Heart right ventricle (tissue), 16 donors: ENCODE measurements at regions not wholly inside any gene's neighbourhood (a gene's known extent, or its start where the extent isn't known, plus 50 kb on each side); places are given as distances from the start of the nearest gene placed in this dataset.

Experiments used
- ATAC-seq, 8 donors: fragments of 200-7000 bp; cut with Tn5 transposase; one replicate each; pipeline ENCODE4 v1.9.1; 2020; ENCODE audit warnings: mild to moderate bottlenecking in 8 of 8, moderate library complexity in 8 of 8, moderate number of reproducible peaks in 1 of 8
- DNase-seq, 2 donors: peaks; one replicate each; pipeline ENCODE4 v3.0.0-alpha.2; 2020
- H3K27ac ChIP-seq, 10 donors: fragments of 200-600 bp; sonication (generic) in 2 of 10; one replicate each; pipeline versions ENCODE4 v1.5.0 to v1.8.0; 2020 to 2022; ENCODE audit warnings: mild to moderate bottlenecking in 3 of 10
- H3K27me3 ChIP-seq, 7 donors: fragments of 200-600 bp; one replicate each; pipeline ENCODE4 v1.8.0; 2021 to 2022; ENCODE audit warnings: mild to moderate bottlenecking in 2 of 7
- H3K36me3 ChIP-seq, 9 donors: fragments of 200-600 bp; sonication (generic) in 1 of 9; one replicate each; pipeline versions ENCODE4 v1.5.0 to v1.8.0; 2020 to 2022; ENCODE audit warnings: mild to moderate bottlenecking in 2 of 9
- H3K4me1 ChIP-seq, 9 donors: fragments of 200-600 bp; sonication (generic) in 1 of 9; one replicate each; pipeline versions ENCODE4 v1.5.0 to v1.8.0; 2020 to 2022; ENCODE audit warnings: mild to moderate bottlenecking in 4 of 9
- H3K4me3 ChIP-seq, 10 donors: fragments of 200-600 bp; sonication (generic) in 2 of 10; one replicate each; pipeline versions ENCODE4 v1.5.0 to v1.8.0; 2020 to 2022; ENCODE audit warnings: mild to moderate bottlenecking in 7 of 10, moderate library complexity in 2 of 10
- H3K9me3 ChIP-seq, 11 donors: fragments of 200-600 bp in 10 of 11; sonication (generic) in 2 of 11; one replicate each; pipeline versions ENCODE4 v1.5.0 to v1.8.0; 2013 to 2022; ENCODE audit warnings: mild to moderate bottlenecking in 2 of 11, control low read depth in 1 of 11, moderate library complexity in 1 of 11
- CTCF ChIP-seq, 9 donors: fragments of 200-600 bp; sonication (generic) in 2 of 9; IDR thresholded peaks; one replicate each; pipeline versions ENCODE4 v1.5.0 to v1.8.0; 2021 to 2022; ENCODE audit warnings: antibody characterized with exemption in 9 of 9, mild to moderate bottlenecking in 5 of 9, moderate library complexity in 1 of 9
- WGBS, 2 donors: extraction: QIAGEN DNeasy Blood & Tissue Kit; methylation state at CpG; one replicate each; pipeline ENCODE4 v1.1.7; 2013; ENCODE audit warnings: inconsistent platforms in 1 of 2; 5-methylcytosine and 5-hydroxymethylcytosine counted together
- intact Hi-C, 10 donors: fragments of 100-400 bp; cut with DNase I; formaldehyde crosslinking; loops; one replicate each; pipeline versions ENCODE4 v1.11.1 to v1.14.2; 2022
- donor health status: Arrhythmogenic right ventricular cardiomyopathy.
- donor health status: ischemic (EF 13 %, LVEDD 7.1; RV severe dilation, severe dysfunction).
- donor health status: healthy with polysubstance abuse.
- donor health status: DM: no; HTN: yes; CAD: no.
- donor health status: DM: no; HTN: no; CAD: no.
- donor health status: ischemic (EF 25% LVEDD 6.9; RV normal size, moderate dysfunction).
- donor health status: ischemic (EF 25% LVEDD 5.7; RV mildly dilated, moderate dysfunction).
- donor health status: healthy.
- donor health status: DM: yes; HTN: yes; CAD: no.
- donor health status: Ischemic cardiomyopathy.
- donor health status: ischemic (EF 35%, LVEDD 5.7; RV mildly dilated, moderate dysfunction).
- donor health status: nonischemic (EF 11% LVEDD 7.7; RV severe dilation, severe dysfunction).
- donor health status: DM: yes; HTN: yes; CAD: no.
- donor health status: PGD.
- donor health status: ischemic (EF 29% LVEDD 5.4; RV normal size, mild dysfunction).
- donor health status: nonischemic (EF 23%, LVEDD 6.1; RV moderate dilation, normal function).

- Histone ChIP-seq H3K4me3 (no peak overlapping the region), H3K4me1 (no peaks in the 10 kb centered on the region), H3K27me3 (no peaks in the 10 kb centered on the region), H3K36me3 (no peaks in the 10 kb centered on the region), H3K27ac (no peak overlapping the region), H3K9me3 (peaks cover 0 to 14% (median 0%) of the 10 kb centered on the region in 11 donors)
- intact Hi-C loops, result no loop called here
- 87% methylated on average over 4 of the region's 4 CpGs for WGBS, 2 donors
- no peak for DNase-seq
- TF ChIP-seq CTCF (IDR thresholded peaks at IDR 0.05), result no peak
- no peak for ATAC-seq
Measured at GRCh38 chr6:66717801-66718200, 1010.8 kb upstream of the EYS start.

- WGBS, 2 donors, result 64 to 65% methylated on average over 1 of the region's 1 CpG
- peaks cover 0 to 14% (median 0%) of the 10 kb centered on the region in 11 donors for H3K9me3 ChIP-seq
- TF ChIP-seq CTCF (IDR thresholded peaks at IDR 0.05), result no peak
- ATAC-seq, result no peak
- DNase-seq, result no peak
- H3K4me1 ChIP-seq, result no peaks in the 10 kb centered on the region
- no peaks in the 10 kb centered on the region for H3K27me3 ChIP-seq
- intact Hi-C loops, result no loop called here
- H3K27ac ChIP-seq, result no peak overlapping the region
- H3K4me3 ChIP-seq, result no peak overlapping the region
- H3K36me3 ChIP-seq, result no peaks in the 10 kb centered on the region
Measured at GRCh38 chr6:66699385-66699784, 992.4 kb upstream of the EYS start.

- Histone ChIP-seq H3K9me3 (peaks cover 0 to 32% (median 0%) of the 10 kb centered on the region in 11 donors), H3K27ac (no peak overlapping the region), H3K36me3 (no peaks in the 10 kb centered on the region), H3K27me3 (no peaks in the 10 kb centered on the region), H3K4me3 (no peak overlapping the region), H3K4me1 (no peaks in the 10 kb centered on the region)
- intact Hi-C loops, result no loop called here
- no peak for DNase-seq
- no peak for TF ChIP-seq CTCF (IDR thresholded peaks at IDR 0.05)
- WGBS, 2 donors, result 88 to 91% methylated on average over 4 of the region's 4 CpGs
- no peak for ATAC-seq
Measured at GRCh38 chr6:66689608-66690007, 982.6 kb upstream of the EYS start.

GRCh38 chr6:66687611-66688140, 980.6 kb upstream of the EYS start:
- DNase-seq, result no peak
- no peak for ATAC-seq
- Histone ChIP-seq H3K9me3 (peaks cover 0 to 42% (median 0%) of the 10 kb centered on the region in 11 donors), H3K36me3 (no peaks in the 10 kb centered on the region), H3K27me3 (no peaks in the 10 kb centered on the region), H3K4me3 (no peak overlapping the region), H3K27ac (no peak overlapping the region), H3K4me1 (no peaks in the 10 kb centered on the region)
- intact Hi-C loops, result no loop called here
- 15 to 18% methylated on average over 3 of the region's 3 CpGs for WGBS, 2 donors
- TF ChIP-seq CTCF (IDR thresholded peaks at IDR 0.05), result no peak
